ENCODE measurements at regions not wholly inside any gene's neighbourhood (a gene's known extent, or its start where the extent isn't known, plus 50 kb on each side); places are given as distances from the start of the nearest gene placed in this dataset.

DNA sequence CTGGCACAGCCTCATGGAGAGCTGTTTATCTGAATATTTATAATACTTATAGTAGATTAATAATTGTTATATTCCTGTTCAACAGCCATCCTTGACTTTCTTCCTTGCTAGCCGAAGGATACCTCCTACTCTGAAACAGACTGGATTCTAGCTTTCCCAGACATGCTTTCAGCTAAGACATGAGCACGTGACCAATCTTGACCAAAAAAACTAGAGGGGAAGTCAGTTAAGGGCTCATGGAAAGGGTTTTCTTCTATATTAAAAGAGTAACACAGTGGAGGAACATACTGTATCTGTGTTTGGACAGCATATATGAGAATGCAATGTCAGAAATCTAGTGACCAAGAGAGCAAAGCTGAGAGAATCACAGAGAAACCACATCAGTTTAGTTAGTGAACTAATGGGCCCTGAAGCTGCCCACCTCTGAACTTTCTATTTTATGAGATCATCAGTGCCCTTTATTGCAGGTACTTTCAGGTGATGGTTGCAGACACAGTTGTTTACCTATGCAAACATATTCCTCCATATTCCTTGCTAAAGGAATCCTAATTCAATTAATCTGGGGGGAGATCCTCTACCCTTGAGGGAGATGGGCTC lies 140.4 kb upstream of the SLC24A3 start:
- no peak overlapping the region for H3K18ac ChIP-seq (ENCODE audit: extremely low read depth, low read length)
- TF ChIP-seq BRCA1 (IDR thresholded peaks at IDR 0.05; ENCODE audit: low read depth, low read length), result no peak
- no peak for TF ChIP-seq TCF12 (IDR thresholded peaks at IDR 0.05; ENCODE audit: low read depth, low read length)
- no peak for TF ChIP-seq CREB1 (IDR thresholded peaks at IDR 0.05)
- no peak for TF ChIP-seq KDM1A (IDR thresholded peaks at IDR 0.05; ENCODE audit: borderline replicate concordance, low read length)
- TF ChIP-seq SIRT6 (IDR thresholded peaks at IDR 0.05; ENCODE audit: low read length), result no peak
- TF ChIP-seq JUN (IDR thresholded peaks at IDR 0.05; ENCODE audit: low read depth, low read length), result no peak
- no peak for TF ChIP-seq CHD2 (IDR thresholded peaks at IDR 0.05; ENCODE audit: low read length)
- no peak overlapping the region for H3K4me2 ChIP-seq (ENCODE audit: insufficient read depth in 1 of 2, low read depth in 2 of 2, low read length in 2 of 2)
- FAIRE-seq (no peak), DNase-seq (ENCODE audit: low read depth in 1 of 2, low spot score in 2 of 2) (peak in 1 of 2 experiments; percentile 10)
- no peak overlapping the region for H3K9ac ChIP-seq (replicated peaks in 1 of 4; ENCODE audit: extremely low read depth in 1 of 4, low read depth in 3 of 4, low read length in 3 of 4)
- no peak overlapping the region for H4K8ac ChIP-seq (ENCODE audit: extremely low read depth, insufficient read depth, low read length)
- H3K4me1 ChIP-seq (replicated peaks in 1 of 4; ENCODE audit: control insufficient read depth in 3 of 4, insufficient read depth in 4 of 4, low read length in 3 of 4), result no peaks in the 10 kb centered on the region
- WGBS, 2 experiments (ENCODE audit: extremely low coverage in 1 of 2, insufficient coverage in 1 of 2, insufficient read length in 1 of 2, insufficient replicate concordance in 2 of 2, low coverage in 1 of 2, low lambda C conversion rate in 2 of 2, missing lambda C conversion rate in 1 of 2), result 84% methylated on average over 2 of the region's 2 CpGs; no CpG with 5 or more reads in 1 of the 2 experiments
- no peak overlapping the region for H3K4me3 ChIP-seq (ENCODE audit: extremely low read depth in 1 of 4, insufficient read depth in 2 of 4, low read depth in 3 of 4, low read length in 4 of 4)
- H3K23me2 ChIP-seq (ENCODE audit: low read depth, low read length), result no peaks in the 10 kb centered on the region
- no peaks in the 10 kb centered on the region for H3K36me3 ChIP-seq (ENCODE audit: control insufficient read depth in 2 of 4, insufficient read depth in 4 of 4, low read length in 3 of 4)
- no peak overlapping the region for H3K23ac ChIP-seq (ENCODE audit: insufficient read length)
- H2BK15ac ChIP-seq (ENCODE audit: low read length), result no peak overlapping the region
- ChIA-PET CTCF (ENCODE audit: partially characterized antibody) (interaction anchor here (0.7 to 4.8 kb wide), 13 partner anchors 9 to 590 kb away, joined by 3 to 33 read pairs (median 4); no protein-coding TSS in a partner anchor), POLR2A (ENCODE audit: partially characterized antibody) (no interaction called here)
- no peak overlapping the region for H2AFZ ChIP-seq (ENCODE audit: low read length)
- H3K9me3 ChIP-seq (ENCODE audit: insufficient read depth in 2 of 2, low read depth in 1 of 2, low read length in 1 of 2), result peaks cover 3 to 6% of the 10 kb centered on the region in 2 experiments; a peak in 1 of 4 replicates
- H4K20me1 ChIP-seq (replicated peaks in 1 of 2; ENCODE audit: control insufficient read depth in 1 of 2, insufficient read depth in 2 of 2, low read length in 2 of 2), result no peaks in the 10 kb centered on the region
- H3K56ac ChIP-seq (replicated peaks; ENCODE audit: insufficient read length, low read depth, low read length), result no peak overlapping the region
- H3K79me2 ChIP-seq (ENCODE audit: control insufficient read depth in 1 of 2, insufficient read depth in 2 of 2, low read length in 2 of 2), result no peaks in the 10 kb centered on the region
- no peak overlapping the region for H3K27ac ChIP-seq (ENCODE audit: low read depth, low read length)
- H2BK5ac ChIP-seq (ENCODE audit: low read depth, low read length), result no peak overlapping the region
- H4K5ac ChIP-seq (ENCODE audit: insufficient read length, low read depth, low read length), result no peak overlapping the region
- no peak overlapping the region for H2BK120ac ChIP-seq (replicated peaks; ENCODE audit: low read depth, low read length)
- no peak overlapping the region for H3K14ac ChIP-seq (ENCODE audit: insufficient read length)
- no peak overlapping the region for H2BK12ac ChIP-seq (ENCODE audit: low read depth, low read length)
- H3K4ac ChIP-seq (replicated peaks; ENCODE audit: insufficient read length, low read depth, low read length), result no peak overlapping the region
- no peaks in the 10 kb centered on the region for H3K27me3 ChIP-seq (replicated peaks in 1 of 4; ENCODE audit: control insufficient read depth in 3 of 4, extremely low read depth in 1 of 4, insufficient read depth in 3 of 4, low read length in 3 of 4)
- no peak overlapping the region for H2BK20ac ChIP-seq (ENCODE audit: low read length)
- no peak overlapping the region for H2AK5ac ChIP-seq (ENCODE audit: low read depth, low read length)
- no peak overlapping the region for H4K91ac ChIP-seq (replicated peaks; ENCODE audit: insufficient read length, low read length)
- H3K79me1 ChIP-seq (ENCODE audit: low read depth, low read length), result no peaks in the 10 kb centered on the region

Measured in H1 (cell line).